B cell (primary cell): ENCODE measurements at regions not wholly inside any gene's neighbourhood (a gene's known extent, or its start where the extent isn't known, plus 50 kb on each side); places are given as distances from the start of the nearest gene placed in this dataset.

Source experiments
- ATAC-seq: fragments of 200-7000 bp; cut with Tn5 transposase; one replicate; pipeline ENCODE4 v1.10.0; 2021; ENCODE audit warnings: low read depth, mild to moderate bottlenecking, moderate number of reproducible peaks, moderate library complexity
- CTCF ChIA-PET: fragments of 350-600 bp; sonication (Branson Sonifier 250); formaldehyde crosslinking; loops from one replicate; lab custom pipeline; 2021; ENCODE audit warnings: antibody characterized with exemption, inconsistent platforms; lab: Charles Lee
- POLR2A ChIA-PET: fragments of 350-600 bp; sonication (Branson Sonifier 250); formaldehyde crosslinking; loops from one replicate; lab custom pipeline; 2021; ENCODE audit warnings: antibody characterized with exemption; lab: Charles Lee
- DNase-seq: peaks from one replicate; pipeline ENCODE4 v3.0.0; 2013
- H2AFZ ChIP-seq: 2 replicates; pipeline ENCODE4 v1.6.1; 2012; ENCODE audit warnings: mild to moderate bottlenecking, low read depth, low read length; ENCODE audit not compliant: insufficient read depth, poor library complexity, severe bottlenecking
- H3K27ac ChIP-seq, 2 donors: 1 replicate in 1 of 2; 2 replicates in 1 of 2; pipeline ENCODE4 v1.5.1; 2012 to 2013; ENCODE audit warnings: low read length in 2 of 2, mild to moderate bottlenecking in 2 of 2, moderate library complexity in 1 of 2
- H3K27me3 ChIP-seq, 4 experiments: fragments of 200-600 bp in 1 of 4; sonication (generic) in 1 of 4; replicated peaks in 1 of 4; 1 replicate in 2 of 4; 2 replicates in 2 of 4; pipeline versions ENCODE4 v1.6.1 to v1.7.0; 2013 to 2016; ENCODE audit warnings: low read length in 3 of 4, mild to moderate bottlenecking in 2 of 4, mixed read lengths in 1 of 4, moderate library complexity in 1 of 4; ENCODE audit not compliant: insufficient read depth in 4 of 4, control insufficient read depth in 3 of 4; ENCODE audit errors: control extremely low read depth in 1 of 4
- H3K36me3 ChIP-seq, 2 experiments: replicated peaks in 1 of 2; 1 replicate in 1 of 2; 2 replicates in 1 of 2; pipeline versions ENCODE4 v1.6.1 to v1.7.1; 2013; ENCODE audit warnings: low read length in 1 of 2; ENCODE audit not compliant: insufficient read depth in 2 of 2, control insufficient read depth in 1 of 2; ENCODE audit errors: control extremely low read depth in 1 of 2, extremely low read depth in 1 of 2
- H3K4me1 ChIP-seq, 2 donors: fragments of 200-600 bp in 1 of 2; sonication (generic) in 1 of 2; 1 replicate in 1 of 2; 2 replicates in 1 of 2; pipeline versions ENCODE4 v1.5.1 to v1.6.1; 2013 to 2017; ENCODE audit warnings: low read length in 2 of 2; ENCODE audit not compliant: control insufficient read depth in 2 of 2, insufficient read depth in 2 of 2
- H3K4me2 ChIP-seq: replicated peaks from 2 replicates; pipeline ENCODE3; 2012; ENCODE audit warnings: mild to moderate bottlenecking, low read depth, low read length; ENCODE audit not compliant: poor library complexity, severe bottlenecking
- H3K4me3 ChIP-seq, 5 experiments: fragments of 200-600 bp in 1 of 5; sonication (generic) in 1 of 5; 1 replicate in 3 of 5; 2 replicates in 2 of 5; pipeline versions ENCODE4 v1.5.1 to v1.7.0; 2011 to 2016; ENCODE audit warnings: low read length in 4 of 5, mild to moderate bottlenecking in 4 of 5, low read depth in 2 of 5, control low read depth in 1 of 5, moderate library complexity in 1 of 5; ENCODE audit not compliant: insufficient read depth in 1 of 5; ENCODE audit errors: control extremely low read depth in 1 of 5, extremely low read depth in 1 of 5
- H3K79me2 ChIP-seq: fragments of 200-600 bp; sonication (generic); one replicate; pipeline ENCODE4 v1.6.0; 2016; ENCODE audit warnings: low read length; ENCODE audit not compliant: control insufficient read depth, insufficient read depth
- H3K9ac ChIP-seq: fragments of 200-600 bp; sonication (generic); 2 replicates; pipeline ENCODE4 v1.6.1; 2017; ENCODE audit warnings: mild to moderate bottlenecking, low read length, moderate library complexity
- H3K9me3 ChIP-seq, 3 donors: one replicate each; pipeline versions ENCODE4 v1.6.1 to v1.7.1; 2013; ENCODE audit warnings: low read length in 2 of 3; ENCODE audit not compliant: control insufficient read depth in 2 of 3, insufficient read depth in 1 of 3; ENCODE audit errors: control extremely low read depth in 1 of 3
- H4K20me1 ChIP-seq: 2 replicates; pipeline ENCODE4 v1.6.0; 2012; ENCODE audit warnings: mild to moderate bottlenecking, low read length; ENCODE audit not compliant: insufficient read depth, control insufficient read depth, poor library complexity, severe bottlenecking
- H3K27ac Mint-ChIP-seq: one replicate; pipeline ENCODE4 v1.8.0; 2021; ENCODE audit warnings: mixed read lengths
- H3K27me3 Mint-ChIP-seq: one replicate; pipeline ENCODE4 v1.8.0; 2021; ENCODE audit warnings: mixed read lengths
- H3K4me1 Mint-ChIP-seq: one replicate; pipeline ENCODE4 v1.8.0; 2021; ENCODE audit warnings: mixed read lengths
- H3K4me3 Mint-ChIP-seq: one replicate; pipeline ENCODE4 v1.8.0; 2021; ENCODE audit warnings: mixed read lengths
- H3K9me3 Mint-ChIP-seq: one replicate; pipeline ENCODE4 v1.8.0; 2022; ENCODE audit warnings: mixed read lengths; ENCODE audit not compliant: insufficient read depth
- CTCF ChIP-seq: fragments of 200-600 bp; IDR thresholded peaks from one replicate; pipeline ENCODE4 v1.8.0; 2022; ENCODE audit warnings: antibody characterized with exemption, mild to moderate bottlenecking
- EZH2 ChIP-seq: IDR thresholded peaks from 2 replicates; pipeline ENCODE4 v1.6.1; 2012; ENCODE audit warnings: borderline replicate concordance, low read depth, mild to moderate bottlenecking, moderate library complexity, low read length; ENCODE audit not compliant: insufficient read depth, poor library complexity, severe bottlenecking
- WGBS: methylation state at CpG from one replicate; pipeline ENCODE4 v1.1.5; 2013; ENCODE audit warnings: missing lambda C conversion rate; ENCODE audit not compliant: insufficient coverage; 5-methylcytosine and 5-hydroxymethylcytosine counted together
- intact Hi-C: fragments of 100-400 bp; cut with micrococcal nuclease; formaldehyde crosslinking; loops from one replicate; pipeline ENCODE4 v1.10.0; 2022

GRCh38 chr12:25652371-25652770 lies 99.3 kb upstream of the LMNTD1 start:
- no peaks in the 10 kb centered on the region for H3K9me3 ChIP-seq
- no peaks in the 10 kb centered on the region for H4K20me1 ChIP-seq
- no peak overlapping the region for H3K27ac ChIP-seq
- intact Hi-C loops, result no loop called here
- Mint-ChIP-seq H3K9me3 (no peaks in the 10 kb centered on the region), H3K27me3 (peaks cover 8% of the 10 kb centered on the region), H3K27ac (no peak overlapping the region), H3K4me1 (no peaks in the 10 kb centered on the region), H3K4me3 (no peak overlapping the region)
- POLR2A ChIA-PET, result no interaction called here
- ATAC-seq (no peak), DNase-seq (no peak)
- no CpG with 5 or more reads among the region's 2 CpGs for WGBS
- CTCF ChIA-PET, result no interaction called here
- TF ChIP-seq EZH2 (no peak), CTCF (no peak)
- no peaks in the 10 kb centered on the region for H3K79me2 ChIP-seq
- H3K27me3 ChIP-seq, result no peaks in the 10 kb centered on the region
- no peaks in the 10 kb centered on the region for H3K36me3 ChIP-seq
- H3K9ac ChIP-seq, result no peak overlapping the region
- H3K4me3 ChIP-seq, result no peak overlapping the region
- no peak overlapping the region for H3K4me2 ChIP-seq
- no peak overlapping the region for H2AFZ ChIP-seq
- no peaks in the 10 kb centered on the region for H3K4me1 ChIP-seq

- H3K27ac ChIP-seq, result no peak overlapping the region
- H3K27ac Mint-ChIP-seq, result no peak overlapping the region
- ChIA-PET POLR2A (no interaction called here), CTCF (no interaction called here)
- no peaks in the 10 kb centered on the region for H4K20me1 ChIP-seq
- DNase-seq (no peak), ATAC-seq (no peak)
- H2AFZ ChIP-seq, result no peak overlapping the region
- H3K79me2 ChIP-seq, result no peaks in the 10 kb centered on the region
- H3K4me3 Mint-ChIP-seq, result no peak overlapping the region
- H3K27me3 ChIP-seq, result no peaks in the 10 kb centered on the region
- H3K4me2 ChIP-seq, result no peak overlapping the region
- TF ChIP-seq CTCF, result no peak
- TF ChIP-seq EZH2, result no peak
- no peaks in the 10 kb centered on the region for H3K9me3 ChIP-seq
- H3K9ac ChIP-seq, result no peak overlapping the region
- intact Hi-C loops, result no loop called here
- H3K27me3 Mint-ChIP-seq, result peaks cover 8% of the 10 kb centered on the region
- H3K9me3 Mint-ChIP-seq, result no peaks in the 10 kb centered on the region
- H3K36me3 ChIP-seq, result no peaks in the 10 kb centered on the region
- no peak overlapping the region for H3K4me3 ChIP-seq
- 17% methylated on average over 8 of the region's 8 CpGs for WGBS
- H3K4me1 Mint-ChIP-seq, result no peaks in the 10 kb centered on the region
- no peaks in the 10 kb centered on the region for H3K4me1 ChIP-seq
Observed at GRCh38 chr12:25653487-25654175, 100.5 kb upstream of the LMNTD1 start.
